H9 (cell line): ENCODE measurements at regions not wholly inside any gene's neighbourhood (a gene's known extent, or its start where the extent isn't known, plus 50 kb on each side); places are given as distances from the start of the nearest gene placed in this dataset.

ENCODE experiments used
- DNase-seq: peaks from one replicate; pipeline ENCODE4 v3.0.0-alpha.2; 2017
- H2AFZ ChIP-seq: one replicate; pipeline ENCODE4 v1.6.1; 2013; ENCODE audit warnings: mild to moderate bottlenecking, low read length, control low read depth, moderate library complexity
- H2AK5ac ChIP-seq: 2 replicates; pipeline ENCODE4 v1.6.1; 2013; ENCODE audit warnings: low read length, control low read depth, mixed read lengths; ENCODE audit not compliant: insufficient read length
- H2BK120ac ChIP-seq: one replicate; pipeline ENCODE4 v1.6.1; 2013; ENCODE audit warnings: low read depth, mild to moderate bottlenecking, low read length, control low read depth, inconsistent platforms; ENCODE audit not compliant: poor library complexity, severe bottlenecking
- H2BK12ac ChIP-seq: 2 replicates; pipeline ENCODE4 v1.6.1; 2013; ENCODE audit warnings: low read length, control low read depth, mixed read lengths, low read depth; ENCODE audit not compliant: insufficient read length
- H2BK15ac ChIP-seq: 2 replicates; pipeline ENCODE4 v1.6.1; 2013; ENCODE audit warnings: low read depth, low read length, control low read depth
- H2BK20ac ChIP-seq: one replicate; pipeline ENCODE4 v1.6.1; 2013; ENCODE audit warnings: low read depth, mild to moderate bottlenecking, low read length, control low read depth, inconsistent platforms; ENCODE audit not compliant: poor library complexity, severe bottlenecking
- H2BK5ac ChIP-seq: 2 replicates; pipeline ENCODE4 v1.6.1; 2013; ENCODE audit warnings: low read length, control low read depth, mixed read lengths; ENCODE audit not compliant: insufficient read length
- H3K14ac ChIP-seq: 2 replicates; pipeline ENCODE4 v1.6.1; 2013; ENCODE audit warnings: low read length, control low read depth; ENCODE audit not compliant: insufficient read depth
- H3K18ac ChIP-seq: 2 replicates; pipeline ENCODE4 v1.6.1; 2013; ENCODE audit warnings: low read depth, mild to moderate bottlenecking, mixed read lengths, low read length, control low read depth; ENCODE audit not compliant: insufficient read length
- H3K23ac ChIP-seq: 2 replicates; pipeline ENCODE4 v1.6.1; 2013; ENCODE audit warnings: low read length, control low read depth, mixed read lengths, low read depth; ENCODE audit not compliant: insufficient read length
- H3K23me2 ChIP-seq: 2 replicates; pipeline ENCODE4 v1.6.1; 2013; ENCODE audit warnings: low read depth, mild to moderate bottlenecking, mixed read lengths, low read length, control low read depth; ENCODE audit not compliant: insufficient read length, poor library complexity, severe bottlenecking
- H3K27ac ChIP-seq: 2 replicates; pipeline ENCODE4 v1.5.1; 2013; ENCODE audit warnings: low read length, control low read depth, mixed read lengths, low read depth; ENCODE audit not compliant: insufficient read length
- H3K27me3 ChIP-seq: 2 replicates; pipeline ENCODE4 v1.6.1; 2013; ENCODE audit warnings: low read length, control low read depth, inconsistent platforms; ENCODE audit not compliant: insufficient read depth
- H3K4ac ChIP-seq: 2 replicates; pipeline ENCODE4 v1.6.1; 2013; ENCODE audit warnings: low read depth, mild to moderate bottlenecking, control low read depth, inconsistent platforms, low read length, moderate library complexity
- H3K4me1 ChIP-seq: 2 replicates; pipeline ENCODE4 v1.6.1; 2013; ENCODE audit warnings: low read length, control low read depth, inconsistent platforms; ENCODE audit not compliant: insufficient read depth
- H3K4me2 ChIP-seq: 2 replicates; pipeline ENCODE4 v1.6.1; 2013; ENCODE audit warnings: low read length, control low read depth, mixed read lengths; ENCODE audit not compliant: insufficient read length, insufficient read depth
- H3K56ac ChIP-seq: 2 replicates; pipeline ENCODE4 v1.6.1; 2013; ENCODE audit warnings: low read depth, mild to moderate bottlenecking, mixed read lengths, low read length, control low read depth; ENCODE audit not compliant: insufficient read length
- H3K79me1 ChIP-seq: 2 replicates; pipeline ENCODE4 v1.6.1; 2013; ENCODE audit warnings: low read depth, mild to moderate bottlenecking, moderate library complexity, low read length, control low read depth, inconsistent platforms; ENCODE audit not compliant: insufficient read depth, poor library complexity, severe bottlenecking
- H3K79me2 ChIP-seq: 2 replicates; pipeline ENCODE4 v1.6.1; 2013; ENCODE audit warnings: low read length, control low read depth, inconsistent platforms; ENCODE audit not compliant: insufficient read depth
- H3K9ac ChIP-seq: 2 replicates; pipeline ENCODE4 v1.6.1; 2013; ENCODE audit warnings: low read length, control low read depth, mixed read lengths; ENCODE audit not compliant: insufficient read length; ENCODE audit errors: extremely low read depth
- H3K9me3 ChIP-seq: one replicate; pipeline ENCODE4 v1.6.1; 2013; ENCODE audit warnings: low read depth, low read length, inconsistent platforms; ENCODE audit not compliant: control insufficient read depth
- H3T11ph ChIP-seq: one replicate; pipeline ENCODE4 v1.6.1; 2013; ENCODE audit warnings: mild to moderate bottlenecking, low read length, control low read depth, inconsistent platforms
- H4K20me1 ChIP-seq: one replicate; pipeline ENCODE4 v1.6.1; 2013; ENCODE audit not compliant: control insufficient read depth, insufficient read length, insufficient read depth
- H4K5ac ChIP-seq: 2 replicates; pipeline ENCODE4 v1.6.1; 2013; ENCODE audit warnings: low read depth, mild to moderate bottlenecking, mixed read lengths, low read length, control low read depth; ENCODE audit not compliant: insufficient read length
- H4K8ac ChIP-seq: replicated peaks from 2 replicates; pipeline ENCODE4 v1.6.1; 2013; ENCODE audit warnings: low read length, control low read depth, mixed read lengths, low read depth; ENCODE audit not compliant: insufficient read length
- H4K91ac ChIP-seq: 2 replicates; pipeline ENCODE4 v1.6.1; 2013; ENCODE audit warnings: low read depth, mild to moderate bottlenecking, moderate library complexity, mixed read lengths, low read length, control low read depth; ENCODE audit not compliant: insufficient read length
- H3K27ac Mint-ChIP-seq, 3 experiments: 2 replicates in 2 of 3; 3 replicates in 1 of 3; pipeline ENCODE4 v1.8.0; 2020 to 2021; ENCODE audit warnings: mixed read lengths in 3 of 3, mild to moderate bottlenecking in 1 of 3, moderate library complexity in 1 of 3
- H3K27me3 Mint-ChIP-seq: 2 replicates; pipeline ENCODE4 v1.8.0; 2021; ENCODE audit warnings: low read depth, mild to moderate bottlenecking, moderate library complexity, mixed read lengths
- H3K36me3 Mint-ChIP-seq, 3 experiments: 2 replicates in 2 of 3; 3 replicates in 1 of 3; pipeline ENCODE4 v1.8.0; 2020 to 2021; ENCODE audit warnings: low read depth in 3 of 3, mixed read lengths in 3 of 3; ENCODE audit not compliant: insufficient read depth in 1 of 3
- H3K4me1 Mint-ChIP-seq, 2 experiments: 2 replicates each; pipeline ENCODE4 v1.8.0; 2020; ENCODE audit warnings: mixed read lengths in 2 of 2
- H3K4me3 Mint-ChIP-seq, 2 experiments: 2 replicates in 1 of 2; 3 replicates in 1 of 2; pipeline ENCODE4 v1.8.0; 2020 to 2021; ENCODE audit warnings: mild to moderate bottlenecking in 2 of 2, mixed read lengths in 2 of 2, moderate library complexity in 1 of 2
- H3K9me3 Mint-ChIP-seq, 2 experiments: 2 replicates in 1 of 2; 3 replicates in 1 of 2; pipeline ENCODE4 v1.8.0; 2020; ENCODE audit warnings: mild to moderate bottlenecking in 2 of 2, mixed read lengths in 2 of 2, moderate library complexity in 1 of 2
- CTCF ChIP-seq: fragments of 200-600 bp; sonication (generic); conservative IDR thresholded peaks from 3 replicates; pipeline ENCODE4 v1.8.0; 2021; ENCODE audit warnings: antibody characterized with exemption, mild to moderate bottlenecking
- WGBS: extraction: QIAGEN DNeasy Blood & Tissue Kit; methylation state at CpG from one replicate; pipeline ENCODE4 v1.1.7; 2013; ENCODE audit warnings: missing lambda C conversion rate, low lambda C conversion rate, mixed read lengths; ENCODE audit not compliant: insufficient read length; ENCODE audit errors: extremely low coverage; 5-methylcytosine and 5-hydroxymethylcytosine counted together

- H2BK15ac ChIP-seq = no peak overlapping the region
- no peaks in the 10 kb centered on the region for H3K36me3 Mint-ChIP-seq
- no peak overlapping the region for H3K4ac ChIP-seq
- H2AFZ ChIP-seq = no peak overlapping the region
- WGBS = no CpG with 5 or more reads among the region's 5 CpGs
- no peaks in the 10 kb centered on the region for H3K79me2 ChIP-seq
- H4K20me1 ChIP-seq = no peaks in the 10 kb centered on the region
- H3K23ac ChIP-seq = no peak overlapping the region
- H3K18ac ChIP-seq = no peak overlapping the region
- H3K4me1 ChIP-seq = no peaks in the 10 kb centered on the region
- no peak overlapping the region for H3K27ac ChIP-seq
- H2BK5ac ChIP-seq = no peak overlapping the region
- DNase-seq = no peak
- H2BK120ac ChIP-seq = no peak overlapping the region
- H3K9ac ChIP-seq = no peak overlapping the region
- H4K5ac ChIP-seq = no peak overlapping the region
- no peak overlapping the region for H3K4me3 Mint-ChIP-seq
- no peak overlapping the region for H3K4me2 ChIP-seq
- peaks cover 6% of the 10 kb centered on the region; the same call in 1 of the 2 replicates for H3K27me3 Mint-ChIP-seq
- TF ChIP-seq CTCF = no peak
- H3K23me2 ChIP-seq = no peaks in the 10 kb centered on the region
- H3K27me3 ChIP-seq = no peaks in the 10 kb centered on the region
- no peak overlapping the region for H3T11ph ChIP-seq
- no peaks in the 10 kb centered on the region for H3K79me1 ChIP-seq
- H3K56ac ChIP-seq = no peak overlapping the region
- H3K27ac Mint-ChIP-seq = no peak overlapping the region; a peak in 1 of 7 replicates
- no peak overlapping the region for H4K91ac ChIP-seq
- no peak overlapping the region for H2AK5ac ChIP-seq
- H4K8ac ChIP-seq = no peak overlapping the region
- H3K9me3 ChIP-seq = no peaks in the 10 kb centered on the region
- no peak overlapping the region for H2BK20ac ChIP-seq
- H3K4me1 Mint-ChIP-seq = peaks cover 6% of the 10 kb centered on the region in 2 experiments; a peak in 2 of 4 replicates
- no peak overlapping the region for H3K14ac ChIP-seq
- H3K9me3 Mint-ChIP-seq = no peaks in the 10 kb centered on the region
- no peak overlapping the region for H2BK12ac ChIP-seq
Observed at GRCh38 chr9:32863291-32863690, 80.0 kb downstream of the TMEM215 start.
